Tongue (tissue), 1 donor: ENCODE measurements at regions not wholly inside any gene's neighbourhood (a gene's known extent, or its start where the extent isn't known, plus 50 kb on each side); places are given as distances from the start of the nearest gene placed in this dataset.
A peak's percentile ranks its signal among the peaks of the same experiment; 100 is the strongest.
"Not testable (repeated sequence)": the region's sequence is repeated elsewhere in the genome, so short reads cannot be mapped to it uniquely, and the experiment has no call there.

Source experiments
- DNase-seq: peaks from one replicate; pipeline ENCODE4 v3.0.0-alpha.2; 2015

GRCh38 chr2:87198422-87198821 is 176.8 kb upstream of the PLGLB1 start:
- not testable (repeated sequence) for DNase-seq

- DNase-seq = not testable (repeated sequence)
Measured at GRCh38 chr2:87199228-87199627, 177.6 kb upstream of the PLGLB1 start.

- not testable (repeated sequence) for DNase-seq
Measured at GRCh38 chr2:87204569-87205147, 183.0 kb upstream of the PLGLB1 start.

GRCh38 chr2:87212938-87213337 is 191.3 kb upstream of the PLGLB1 start:
- not testable (repeated sequence) for DNase-seq

- not testable (repeated sequence) for DNase-seq
Measured at GRCh38 chr2:87217005-87217404, 195.4 kb upstream of the PLGLB1 start.

GRCh38 chr2:87217741-87218410 is 196.2 kb upstream of the PLGLB1 start:
- not testable (repeated sequence) for DNase-seq

- not testable (repeated sequence) for DNase-seq
Measured at GRCh38 chr2:87220651-87221050, 199.0 kb upstream of the PLGLB1 start.

GRCh38 chr2:87222131-87222530 is 200.5 kb upstream of the PLGLB1 start:
- peak; percentile 10 for DNase-seq

- DNase-seq = not testable (repeated sequence)
Measured at GRCh38 chr2:87223873-87224272, 202.2 kb upstream of the PLGLB1 start.

GRCh38 chr2:87229091-87229689 is 207.5 kb upstream of the PLGLB1 start:
- not testable (repeated sequence) for DNase-seq

- not testable (repeated sequence) for DNase-seq
Measured at GRCh38 chr2:87229964-87230363, 208.3 kb upstream of the PLGLB1 start.

- not testable (repeated sequence) for DNase-seq
Measured at GRCh38 chr2:87235333-87235981, 213.8 kb upstream of the PLGLB1 start.

GRCh38 chr2:87237570-87238336 is 216.1 kb upstream of the PLGLB1 start:
- not testable (repeated sequence) for DNase-seq

GRCh38 chr2:87239558-87240215 is 218.0 kb upstream of the PLGLB1 start:
- not testable (repeated sequence) for DNase-seq

- not testable (repeated sequence) for DNase-seq
Measured at GRCh38 chr2:87246066-87246717, 224.5 kb upstream of the PLGLB1 start.

- not testable (repeated sequence) for DNase-seq
Measured at GRCh38 chr2:87252046-87252445, 230.4 kb upstream of the PLGLB1 start.

- DNase-seq = not testable (repeated sequence)
Measured at GRCh38 chr2:87254562-87254961, 232.9 kb upstream of the PLGLB1 start.

GRCh38 chr2:87255410-87255809 is 233.8 kb upstream of the PLGLB1 start:
- DNase-seq = not testable (repeated sequence)

GRCh38 chr2:87258887-87259286 is 237.2 kb upstream of the PLGLB1 start:
- not testable (repeated sequence) for DNase-seq

- not testable (repeated sequence) for DNase-seq
Measured at GRCh38 chr2:87262184-87262702, 240.6 kb upstream of the PLGLB1 start.
